Fibroblast of pulmonary artery (primary cell): ENCODE measurements at regions not wholly inside any gene's neighbourhood (a gene's known extent, or its start where the extent isn't known, plus 50 kb on each side); places are given as distances from the start of the nearest gene placed in this dataset.
A peak's percentile ranks its signal among the peaks of the same experiment; 100 is the strongest.

Experiments used
- DNase-seq: peaks from one replicate; pipeline ENCODE4 v3.0.0-alpha.2; 2010; ENCODE audit warnings: low read depth
- H3K4me3 ChIP-seq: replicated peaks from 2 replicates; pipeline ENCODE4 v1.5.1; 2011; ENCODE audit warnings: low read depth, mild to moderate bottlenecking, control low read depth, low read length, moderate library complexity
- TF ChIP-seq, protein P1 (sequence below): IDR thresholded peaks from 2 replicates; pipeline ENCODE4 v1.5.1; 2011; ENCODE audit warnings: mild to moderate bottlenecking, control low read depth, low read length, inconsistent platforms; ENCODE audit errors: missing control alignments

DNA sequence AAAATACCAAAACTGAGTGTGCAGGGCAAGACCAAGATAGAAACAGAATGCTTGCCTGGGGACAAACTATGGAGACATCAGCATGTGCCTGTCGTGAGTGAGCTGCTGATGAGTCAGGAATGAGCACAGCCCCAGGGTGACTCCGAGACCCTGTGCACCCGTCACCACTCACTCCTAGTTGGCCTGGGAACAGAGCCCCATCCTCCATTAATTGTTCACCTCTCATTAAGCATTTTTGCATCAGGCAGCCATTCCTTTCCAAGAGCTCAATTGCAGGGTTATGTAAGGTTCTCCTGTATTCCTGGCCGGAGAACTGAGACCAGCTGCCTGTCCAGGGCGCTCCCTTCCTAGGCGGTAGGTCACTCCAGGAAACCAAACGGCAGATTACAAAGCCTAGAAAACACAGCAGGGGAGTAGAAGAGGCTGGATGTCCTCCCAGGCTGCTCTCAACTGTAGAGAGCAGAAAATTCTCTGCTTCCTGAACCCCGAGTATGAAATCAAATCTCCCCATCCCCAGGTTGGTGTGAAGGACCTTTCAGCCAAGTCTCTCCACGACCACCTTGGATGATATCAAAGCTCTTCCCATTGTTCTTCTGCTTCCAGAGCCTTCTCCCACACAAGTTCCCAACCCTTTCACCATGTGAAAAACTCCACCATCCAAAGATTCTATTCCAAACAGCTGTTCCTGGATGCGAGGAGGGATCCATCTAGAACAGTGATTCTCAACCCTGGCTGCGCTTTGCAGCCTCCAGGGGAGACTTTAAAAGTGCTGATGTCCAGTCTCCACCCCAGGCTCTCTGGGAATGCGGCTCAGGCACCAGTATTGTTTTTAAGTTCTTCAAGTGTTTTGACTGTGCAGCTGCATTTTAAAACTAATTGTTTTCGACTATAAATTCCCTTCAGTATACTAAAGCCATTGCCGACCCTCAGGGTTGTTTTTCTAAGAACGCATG, 532.6 kb upstream of the JARID2 start:
- H3K4me3 ChIP-seq = no peak overlapping the region
- TF ChIP-seq, protein P1, sequence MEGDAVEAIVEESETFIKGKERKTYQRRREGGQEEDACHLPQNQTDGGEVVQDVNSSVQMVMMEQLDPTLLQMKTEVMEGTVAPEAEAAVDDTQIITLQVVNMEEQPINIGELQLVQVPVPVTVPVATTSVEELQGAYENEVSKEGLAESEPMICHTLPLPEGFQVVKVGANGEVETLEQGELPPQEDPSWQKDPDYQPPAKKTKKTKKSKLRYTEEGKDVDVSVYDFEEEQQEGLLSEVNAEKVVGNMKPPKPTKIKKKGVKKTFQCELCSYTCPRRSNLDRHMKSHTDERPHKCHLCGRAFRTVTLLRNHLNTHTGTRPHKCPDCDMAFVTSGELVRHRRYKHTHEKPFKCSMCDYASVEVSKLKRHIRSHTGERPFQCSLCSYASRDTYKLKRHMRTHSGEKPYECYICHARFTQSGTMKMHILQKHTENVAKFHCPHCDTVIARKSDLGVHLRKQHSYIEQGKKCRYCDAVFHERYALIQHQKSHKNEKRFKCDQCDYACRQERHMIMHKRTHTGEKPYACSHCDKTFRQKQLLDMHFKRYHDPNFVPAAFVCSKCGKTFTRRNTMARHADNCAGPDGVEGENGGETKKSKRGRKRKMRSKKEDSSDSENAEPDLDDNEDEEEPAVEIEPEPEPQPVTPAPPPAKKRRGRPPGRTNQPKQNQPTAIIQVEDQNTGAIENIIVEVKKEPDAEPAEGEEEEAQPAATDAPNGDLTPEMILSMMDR = no peak

GRCh38 chr6:14713966-14714631, 531.8 kb upstream of the JARID2 start:
- TF ChIP-seq, protein P1 = no peak
- H3K4me3 ChIP-seq = no peak overlapping the region
- DNase-seq = no peak

More for the DNA sequence above, 532.6 kb upstream of the JARID2 start:
- peak; percentile 80 for DNase-seq

- no peak for DNase-seq
- TF ChIP-seq, protein P1 = no peak
- H3K4me3 ChIP-seq = no peak overlapping the region
Measured at GRCh38 chr6:14715076-14715475, 530.8 kb upstream of the JARID2 start.

DNA sequence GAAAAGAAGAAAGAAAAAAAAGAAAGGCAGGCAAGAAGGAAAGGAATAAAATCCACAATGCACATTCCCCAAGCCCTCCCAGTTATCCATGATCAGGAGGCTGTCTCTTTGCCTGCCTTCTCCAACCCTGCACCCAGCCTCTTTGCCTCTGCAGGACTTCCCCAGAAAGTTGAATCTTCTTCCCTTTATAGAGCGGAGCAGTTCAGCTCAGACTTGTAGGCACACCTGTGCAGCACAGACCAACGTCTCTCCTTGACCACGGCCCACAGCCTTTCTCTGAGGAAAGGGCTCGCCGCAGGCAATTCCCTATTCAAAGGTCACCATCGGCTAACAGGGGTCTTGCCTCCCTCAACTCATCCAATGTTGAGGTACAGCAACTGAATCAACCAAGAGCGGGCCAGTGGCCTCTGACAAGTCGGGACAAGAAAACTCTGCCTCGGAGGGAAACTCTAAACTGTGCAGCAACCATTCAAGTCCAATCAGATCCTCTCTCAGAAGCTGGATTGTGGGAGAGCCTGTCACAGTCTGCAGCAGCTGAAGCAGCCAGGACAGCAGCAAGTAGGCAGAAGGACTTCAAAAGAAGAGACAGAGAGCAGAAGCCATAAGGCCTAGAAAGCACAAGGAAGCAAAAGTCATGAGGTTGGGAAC, 529.2 kb upstream of the JARID2 start:
- TF ChIP-seq, protein P1 = no peak
- no peak overlapping the region for H3K4me3 ChIP-seq
- DNase-seq = no peak

DNA sequence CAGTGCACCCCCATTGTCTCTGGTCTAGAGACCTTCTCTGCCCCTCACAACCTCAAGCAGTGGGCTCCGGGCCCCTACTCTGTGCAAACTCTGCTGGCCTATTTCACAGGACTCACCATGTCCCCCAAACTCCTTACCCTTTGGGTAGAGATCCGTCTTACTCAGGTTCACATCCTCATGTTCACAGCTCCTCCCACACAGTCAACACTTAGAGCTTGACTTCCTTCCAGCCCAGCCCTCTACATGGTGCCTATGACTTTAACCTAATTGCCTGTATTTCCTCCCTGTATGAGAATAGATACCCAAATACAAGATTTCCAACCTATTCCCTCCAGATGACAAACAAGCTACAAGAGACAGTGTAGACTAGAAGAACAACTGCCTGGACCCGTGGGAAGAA, 528.6 kb upstream of the JARID2 start:
- TF ChIP-seq, protein P1 = no peak
- no peak for DNase-seq
- H3K4me3 ChIP-seq = no peak overlapping the region

- DNase-seq = no peak
- TF ChIP-seq, protein P1 = no peak
- no peak overlapping the region for H3K4me3 ChIP-seq
Measured at GRCh38 chr6:14718861-14719260, 527.0 kb upstream of the JARID2 start.
